ENCODE measurements at regions not wholly inside any gene's neighbourhood (a gene's known extent, or its start where the extent isn't known, plus 50 kb on each side); places are given as distances from the start of the nearest gene placed in this dataset.
"Not testable (repeated sequence)": the region's sequence is repeated elsewhere in the genome, so short reads cannot be mapped to it uniquely, and the experiment has no call there.

DNA sequence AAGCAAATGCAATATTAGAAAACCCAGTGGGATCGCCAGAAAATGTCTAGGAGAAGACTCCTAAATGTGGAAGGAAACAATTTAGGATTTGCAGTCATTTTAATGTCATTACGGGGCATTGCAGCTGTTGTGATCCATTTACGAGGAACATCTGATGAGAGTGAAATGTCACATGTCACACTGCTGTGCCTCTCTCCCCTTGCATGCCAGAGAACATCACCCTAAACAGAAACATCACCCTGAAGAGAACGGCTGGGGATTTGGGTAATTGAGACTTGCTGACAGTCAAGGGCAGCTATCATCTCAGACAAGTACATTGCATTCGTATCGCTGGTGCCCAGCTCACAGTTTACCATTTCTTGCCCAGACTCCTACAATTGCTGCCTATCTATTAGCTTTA is 785.7 kb upstream of the POM121L12 start:
- no peak for DNase-seq

DNA sequence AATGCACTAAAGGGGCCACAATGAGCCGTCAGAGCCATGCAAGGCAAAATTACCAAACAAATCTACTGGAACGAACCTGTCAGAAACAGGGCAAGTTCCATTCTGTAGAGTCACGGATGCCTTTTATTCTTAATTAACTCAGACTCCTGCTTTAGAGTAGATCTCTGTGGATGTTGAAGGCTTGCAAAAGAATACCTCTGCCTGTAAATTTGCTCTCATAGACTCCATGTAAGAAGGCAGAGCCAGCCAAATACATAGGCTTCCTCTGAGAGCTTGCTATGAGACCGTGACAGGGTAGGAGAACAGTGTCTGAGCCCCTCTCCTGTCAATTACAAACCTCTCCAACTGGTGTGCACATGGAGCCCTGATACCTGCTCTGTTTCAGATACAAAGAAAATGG is 787.9 kb upstream of the POM121L12 start:
- no peak for DNase-seq

DNA sequence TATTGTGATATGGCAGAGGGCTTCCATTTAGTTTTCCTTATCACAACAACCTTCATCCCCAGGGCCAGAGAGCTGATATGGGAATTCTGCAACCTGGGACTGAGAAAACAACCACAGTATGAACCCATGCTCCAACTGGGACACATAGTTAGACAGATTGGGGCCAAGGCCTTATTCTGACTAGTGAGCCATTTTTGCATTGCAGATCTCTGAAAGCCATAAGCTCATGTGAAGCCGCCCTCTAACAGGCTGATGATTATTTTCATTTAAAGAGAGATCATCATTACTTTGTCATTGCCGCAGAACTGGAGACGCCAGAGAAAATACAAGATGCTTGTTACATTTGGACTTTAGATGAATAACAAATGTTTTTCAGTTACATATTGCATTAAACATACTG is 791.7 kb upstream of the POM121L12 start:
- DNase-seq: no peak

DNA sequence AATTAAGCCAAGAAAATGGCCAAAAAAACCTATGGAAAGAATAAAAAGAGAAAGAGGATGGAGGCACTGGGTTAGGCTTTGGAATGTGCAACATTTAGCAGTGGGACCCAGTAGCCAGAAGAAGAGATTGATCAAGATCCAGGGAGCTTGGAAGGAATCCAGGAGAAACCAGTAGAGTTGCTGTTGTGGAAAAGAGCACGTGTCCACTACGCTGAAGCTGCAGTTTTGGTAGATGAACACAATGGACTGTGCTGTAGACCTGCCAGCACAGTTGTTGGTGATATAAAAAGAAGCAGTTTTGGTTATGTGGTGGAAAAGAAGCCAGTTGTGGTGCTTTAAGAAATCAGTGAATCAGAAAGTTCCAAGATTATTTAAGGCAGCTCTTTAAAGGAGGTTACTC is 802.2 kb upstream of the POM121L12 start:
- no peak for DNase-seq

DNA sequence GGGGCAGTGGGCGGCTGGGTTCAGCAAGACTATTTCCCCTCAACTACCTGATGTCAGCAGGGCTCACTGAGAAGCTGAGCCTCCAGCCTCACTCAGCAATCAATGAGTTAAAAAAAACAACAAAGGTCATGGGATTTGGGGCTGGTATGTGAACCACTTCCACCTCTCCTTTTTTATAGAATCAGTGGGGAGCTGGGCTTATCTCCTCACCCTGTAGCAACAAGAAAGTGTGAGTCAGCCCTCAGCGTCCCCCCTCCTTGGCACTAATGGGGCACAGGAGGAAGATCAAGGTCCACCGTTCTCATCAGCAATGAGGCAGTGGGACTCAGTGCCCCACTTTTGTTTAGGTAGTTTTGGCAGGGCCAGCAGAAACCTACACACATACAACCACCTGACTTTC is 823.5 kb upstream of the POM121L12 start:
- DNase-seq: no peak

DNA sequence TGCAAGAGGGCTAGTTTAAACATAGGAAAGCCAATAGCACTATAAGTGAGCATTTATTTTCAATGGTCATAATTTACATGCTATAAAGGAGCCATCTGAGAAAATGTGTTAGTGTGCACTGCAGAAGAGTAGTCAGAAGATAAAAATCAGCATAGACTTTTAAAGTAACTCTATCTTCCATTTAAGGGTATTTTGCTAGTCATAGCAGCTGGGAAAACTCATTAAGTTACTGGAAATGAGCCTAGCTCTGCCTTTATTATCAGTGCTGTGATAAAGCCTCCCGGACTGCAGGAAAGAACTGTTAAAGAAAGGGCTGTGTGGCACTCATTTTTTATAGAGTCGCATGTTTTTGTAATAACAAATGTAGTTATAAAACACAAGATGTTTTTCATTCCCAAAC is 825.8 kb upstream of the POM121L12 start:
- no peak for DNase-seq

DNA sequence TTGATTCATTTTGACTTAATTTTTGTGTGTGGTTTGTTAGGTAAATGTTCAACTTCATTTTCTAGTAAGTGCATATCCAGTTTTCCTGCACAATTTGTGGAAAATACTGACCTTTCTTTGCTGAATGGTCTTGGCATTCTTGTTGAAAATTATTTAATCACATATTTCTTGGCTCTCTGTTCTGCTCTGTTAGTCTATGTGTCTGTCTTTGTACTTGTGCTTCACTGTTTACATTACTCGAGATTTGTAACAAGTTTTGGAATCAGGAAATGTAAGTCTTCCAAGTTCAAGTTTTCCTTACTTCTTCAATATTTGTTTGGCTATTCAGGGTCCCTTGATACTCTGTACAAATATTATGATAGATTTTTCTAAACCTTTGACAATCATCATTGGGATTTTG is 838.2 kb upstream of the POM121L12 start:
- no peak for DNase-seq

DNA sequence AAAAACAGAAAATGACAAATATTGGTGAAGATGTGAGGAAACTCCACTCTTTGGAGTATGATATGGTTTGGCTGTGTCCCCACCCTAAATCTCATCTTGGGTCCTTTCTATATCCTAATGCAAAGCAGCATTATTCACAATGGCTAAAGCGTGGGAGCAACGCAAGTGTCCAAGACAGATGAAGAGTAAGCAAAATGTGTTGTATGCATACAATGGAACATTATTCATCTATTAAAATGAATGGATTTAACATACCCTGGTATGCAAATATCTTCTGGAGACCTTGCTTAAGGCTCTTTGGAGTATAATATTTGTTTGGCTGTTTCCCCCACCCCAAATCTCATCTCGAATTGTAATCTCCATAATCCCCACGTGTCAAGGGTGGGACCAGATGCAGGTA is 839.8 kb upstream of the POM121L12 start:
- no peak for DNase-seq

DNA sequence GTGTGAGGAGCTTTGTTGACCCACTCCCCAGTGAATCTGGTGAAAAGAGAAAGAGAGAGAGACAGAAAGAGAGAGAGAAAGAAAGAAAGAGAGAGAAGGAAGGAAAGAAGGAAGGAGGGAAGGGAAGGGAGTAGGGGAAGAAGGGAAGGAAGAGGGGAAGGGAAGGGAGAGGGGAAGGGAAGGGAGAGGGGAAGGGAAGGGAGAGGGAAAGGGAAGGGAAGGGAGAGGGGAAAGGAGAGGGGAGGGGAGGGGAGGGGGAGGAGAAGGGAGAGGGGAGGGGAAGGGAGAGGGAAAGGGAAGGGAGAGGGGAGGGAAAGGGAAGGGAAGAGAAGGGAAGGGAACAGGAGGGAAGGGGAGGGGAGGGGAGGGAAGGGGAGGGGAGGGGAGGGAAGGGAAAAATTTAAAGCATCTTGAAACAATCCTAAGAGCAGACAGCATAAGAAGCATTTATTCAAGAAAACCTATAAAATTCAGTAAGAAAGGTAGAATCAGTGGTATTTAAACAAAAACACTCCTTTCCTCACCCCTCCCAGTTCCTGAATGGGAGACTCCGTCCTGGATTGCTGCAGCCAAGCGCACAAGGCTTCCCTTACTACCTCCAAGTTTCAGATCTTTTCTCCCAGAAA is 846.2 kb upstream of the POM121L12 start:
- no peak for DNase-seq

DNA sequence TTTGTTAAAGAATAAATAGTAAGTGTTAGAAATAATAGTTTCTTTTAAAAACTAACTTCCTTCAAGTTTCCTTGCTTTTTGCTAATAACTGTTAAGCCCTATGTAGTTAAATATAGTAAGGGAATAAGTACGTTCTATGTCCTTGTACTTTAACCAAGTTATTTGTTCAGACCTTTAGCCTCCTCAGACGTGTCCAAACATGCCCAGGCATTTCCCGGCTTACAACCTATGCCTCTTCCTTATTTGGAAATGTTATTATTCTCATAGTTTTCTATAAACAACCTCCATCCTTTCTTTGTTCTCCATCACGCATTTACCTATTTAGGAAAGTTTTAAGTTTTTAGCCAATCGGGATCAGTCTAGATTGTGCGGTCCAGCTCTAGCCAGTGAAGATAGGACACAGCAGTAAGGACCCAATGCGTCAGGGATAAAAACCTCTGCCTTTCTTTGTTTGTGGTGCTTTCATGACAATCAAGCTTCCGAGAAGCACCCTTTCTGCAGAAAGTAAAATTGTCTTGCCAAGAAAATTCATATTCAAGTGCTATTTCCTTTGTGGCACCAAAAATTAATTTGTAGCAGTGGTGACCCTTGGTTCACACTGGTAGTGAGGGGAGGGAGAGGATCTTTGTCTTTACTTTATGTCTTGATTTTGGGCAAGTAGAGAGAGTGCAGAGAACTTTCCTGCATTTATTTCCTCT is 851.3 kb upstream of the POM121L12 start:
- DNase-seq: no peak

DNA sequence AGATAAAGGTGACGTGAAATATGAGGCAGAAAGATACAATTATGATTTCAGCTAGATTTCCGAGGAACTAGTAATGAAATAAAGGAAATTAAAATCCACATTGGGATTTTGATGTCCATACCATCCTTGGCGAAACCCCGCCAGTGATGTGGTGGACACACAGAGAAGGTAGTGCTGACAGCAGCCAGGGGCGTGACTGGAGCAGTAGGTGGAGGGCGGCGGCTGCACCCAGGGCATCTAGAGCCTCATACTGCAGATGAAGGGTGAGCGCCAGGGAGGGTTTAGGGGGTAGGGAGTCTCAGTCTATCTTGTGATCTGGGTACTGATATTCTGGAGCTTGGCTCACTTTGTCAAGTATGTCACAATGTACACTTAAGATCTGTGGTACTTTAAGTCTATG is 855.5 kb upstream of the POM121L12 start:
- DNase-seq: no peak

DNA sequence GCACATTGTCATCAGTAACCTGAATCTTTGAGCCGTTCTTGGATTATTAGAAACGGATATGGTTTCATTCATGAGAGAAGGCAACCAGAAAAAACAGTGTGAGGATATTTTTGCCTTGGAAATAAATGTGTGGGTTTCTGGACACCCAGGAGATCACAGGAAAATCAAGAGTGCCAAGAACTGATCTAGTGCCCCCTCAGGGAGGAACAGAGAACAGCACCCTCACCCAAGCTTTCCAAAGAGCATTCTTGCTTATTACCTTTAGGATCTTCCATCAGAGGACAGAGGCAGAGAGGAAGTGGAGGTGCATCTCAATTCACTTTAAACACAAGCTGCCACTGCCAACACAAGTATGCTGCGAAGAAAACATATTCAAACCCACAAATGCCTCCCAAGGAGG is 851.5 kb upstream of the COBL start:
- no peak for DNase-seq

DNA sequence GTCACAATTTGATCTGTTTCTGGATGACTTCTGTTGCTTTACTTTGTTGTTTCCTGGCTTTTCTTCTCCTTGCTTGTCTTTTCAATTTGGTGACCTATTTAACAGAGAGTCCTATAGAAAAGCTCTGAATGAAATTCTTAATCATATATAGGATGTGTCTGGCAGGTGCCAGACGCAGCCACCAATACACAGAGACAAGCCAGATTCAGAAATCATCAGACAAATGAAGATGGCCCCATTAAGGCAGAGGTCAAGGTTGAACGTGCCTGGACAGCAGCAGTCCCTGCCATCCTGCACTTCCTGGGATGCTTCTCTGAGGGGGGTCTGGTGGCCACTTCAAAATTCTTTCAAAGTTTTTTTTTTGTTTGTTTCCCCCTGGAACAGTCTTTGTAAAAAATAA is 846.7 kb upstream of the COBL start:
- no peak for DNase-seq

DNA sequence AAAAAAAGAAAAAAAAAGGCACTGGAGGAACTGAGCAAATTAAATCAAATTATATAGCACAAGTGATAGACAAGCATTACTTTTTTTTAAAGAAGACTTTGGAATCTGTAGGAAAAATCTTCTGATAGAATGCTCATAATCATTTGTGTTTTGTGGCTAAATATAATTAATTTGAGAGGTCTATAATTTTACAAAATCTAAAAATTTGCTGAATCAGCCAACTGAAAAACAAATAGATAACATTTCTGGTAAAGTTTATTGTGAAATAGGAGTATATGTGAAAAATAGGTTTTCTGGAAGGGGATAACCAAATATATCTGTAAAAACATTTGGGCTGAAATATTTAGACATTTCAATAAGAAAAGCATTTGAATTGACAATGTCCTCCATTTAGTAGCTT is 844.9 kb upstream of the COBL start:
- DNase-seq: no peak

DNA sequence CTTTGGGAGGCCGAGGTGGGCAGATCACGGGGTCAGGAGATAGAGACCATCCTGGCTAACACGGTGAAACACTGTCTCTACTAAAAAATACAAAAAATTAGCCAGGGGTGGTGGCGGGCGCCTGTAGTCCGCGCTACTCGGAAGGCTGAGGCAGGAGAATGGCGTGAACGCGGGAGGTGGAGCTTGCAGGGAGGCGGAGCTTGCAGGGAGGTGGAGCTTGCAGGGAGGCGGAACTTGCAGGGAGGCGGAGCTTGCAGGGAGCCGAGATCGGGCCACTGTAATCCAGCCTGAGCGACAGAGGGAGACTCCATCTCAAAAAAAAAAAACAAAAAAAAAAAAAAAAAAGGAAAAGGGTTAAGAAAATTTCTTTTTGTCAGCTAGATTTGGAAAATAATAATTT is 842.8 kb upstream of the COBL start:
- DNase-seq: not testable (repeated sequence)

DNA sequence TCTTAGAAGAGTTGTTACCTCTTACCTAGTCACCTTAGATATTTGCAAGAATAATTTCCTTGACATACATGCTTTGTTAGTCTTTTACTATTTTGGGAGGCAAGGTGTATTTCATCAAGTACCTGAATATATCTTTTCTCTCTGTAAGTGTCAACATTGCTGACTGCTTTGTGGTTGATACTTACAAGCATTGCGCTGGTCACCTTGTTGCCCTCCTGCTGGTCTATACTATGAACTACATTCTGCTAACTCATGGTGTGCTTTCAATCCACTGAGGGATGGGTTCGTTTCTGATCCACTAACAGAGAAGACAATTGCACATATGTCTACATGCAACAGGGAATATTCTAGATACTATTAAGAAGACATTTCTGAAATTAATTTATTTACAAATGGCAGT is 837.8 kb upstream of the COBL start:
- no peak for DNase-seq

DNA sequence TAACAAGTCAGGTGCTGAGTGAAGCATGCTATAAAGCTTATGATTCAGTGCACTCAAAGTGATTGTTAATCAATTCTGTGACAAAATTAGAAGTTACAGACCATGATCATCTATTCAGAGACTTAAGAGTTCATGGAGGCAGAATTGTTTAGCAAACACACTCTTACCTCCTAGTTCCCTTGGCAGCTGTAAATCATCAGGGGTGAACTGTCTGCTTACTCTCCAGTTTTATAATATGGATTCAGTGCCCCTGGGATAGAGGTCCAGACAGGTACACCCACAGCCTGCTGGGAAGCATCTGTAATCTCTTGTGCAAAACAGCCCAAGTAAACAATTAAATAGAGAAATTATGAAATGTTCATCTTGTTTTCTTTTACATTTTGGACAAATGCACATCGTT is 835.0 kb upstream of the COBL start:
- DNase-seq: no peak

DNA sequence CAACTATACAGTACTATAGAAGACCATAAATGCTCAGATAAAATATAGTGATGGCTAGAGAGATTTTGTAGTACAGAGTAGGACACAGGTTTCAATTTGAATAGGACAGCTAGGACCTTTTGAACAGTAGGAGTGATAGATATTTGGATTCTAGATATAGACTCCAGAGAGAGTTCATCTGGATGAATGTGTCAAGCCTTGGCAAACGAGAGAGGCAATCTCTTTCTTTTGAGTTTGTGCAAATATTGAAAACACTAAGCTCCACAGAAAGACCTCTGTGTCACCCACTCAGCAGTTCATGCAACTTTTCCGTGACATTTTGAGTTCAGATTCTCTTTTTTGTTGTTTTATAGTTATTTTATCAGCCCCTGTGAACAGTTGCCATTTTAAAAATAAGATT is 834.3 kb upstream of the COBL start:
- DNase-seq: no peak

DNA sequence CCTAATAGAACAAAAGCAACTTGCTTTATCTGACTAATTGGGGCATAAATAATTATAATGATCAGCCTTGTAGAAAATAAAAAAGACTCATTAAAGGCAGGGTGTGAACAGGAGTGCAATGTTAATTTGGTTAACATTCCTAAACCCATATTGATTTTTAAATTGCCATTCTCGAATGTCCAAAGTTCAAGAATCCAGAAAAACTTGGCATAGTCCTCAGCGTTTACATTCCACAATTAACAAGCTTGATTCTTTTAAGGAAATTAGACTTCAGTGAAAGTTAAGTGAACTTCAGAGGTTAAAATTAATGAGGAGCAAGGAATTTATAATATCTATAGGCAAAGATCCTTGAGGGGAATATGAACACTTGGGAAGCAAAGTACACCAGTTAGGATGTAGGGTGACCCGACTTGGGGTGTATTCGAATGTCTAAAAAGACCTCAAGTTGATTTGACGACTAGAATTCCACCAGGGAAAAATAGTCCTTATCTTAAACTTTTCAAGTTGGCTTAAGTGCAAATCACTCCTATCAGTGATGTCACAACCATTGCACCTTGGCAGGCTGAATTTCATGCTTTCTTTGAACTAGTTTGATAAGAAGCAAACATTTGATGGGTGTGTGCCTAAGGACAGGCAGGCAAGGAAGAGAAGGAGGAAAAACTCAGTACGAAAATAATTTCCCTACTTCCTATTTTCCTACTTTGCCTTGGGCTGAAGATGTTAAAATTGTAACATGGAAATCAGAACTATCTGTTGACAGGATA is 830.4 kb upstream of the COBL start:
- DNase-seq: no peak

DNA sequence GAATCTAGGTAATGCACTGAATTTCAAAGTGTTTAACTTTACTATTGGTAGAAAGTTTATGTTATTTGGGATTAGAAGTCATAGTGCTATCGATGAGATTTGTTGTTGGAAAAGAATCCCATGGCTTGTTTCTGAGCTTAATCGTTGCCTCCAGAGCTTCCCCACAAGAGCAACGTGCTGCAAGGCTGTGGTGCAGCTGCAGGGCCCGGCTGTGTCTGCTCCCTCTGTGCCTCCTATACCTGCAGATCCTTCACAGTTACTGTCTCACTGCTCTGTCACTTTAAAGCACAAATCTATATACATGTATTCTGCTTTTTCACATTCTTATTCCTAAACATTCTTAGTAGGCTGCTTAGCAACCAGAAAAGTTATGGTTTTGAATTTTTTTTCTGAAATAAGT is 826.6 kb upstream of the COBL start:
- no peak for DNase-seq

DNA sequence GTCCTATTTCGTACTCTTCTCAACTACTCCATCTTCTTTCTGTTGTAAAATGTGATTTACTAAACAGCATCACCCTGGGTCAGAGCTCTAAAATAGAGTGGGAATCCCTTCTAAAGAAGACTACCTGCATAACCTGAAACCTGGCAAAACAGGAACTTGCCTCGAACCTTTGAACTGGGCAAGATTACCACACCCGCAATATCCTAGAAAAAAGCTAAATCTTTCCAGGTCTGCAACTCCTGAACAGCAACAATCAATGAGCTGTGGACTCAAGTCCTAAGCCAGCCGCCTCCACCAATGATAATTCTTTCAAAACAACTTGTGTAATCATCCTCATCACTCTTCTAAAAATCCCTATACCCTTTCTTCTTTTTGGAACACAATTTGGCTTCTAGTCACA is 824.2 kb upstream of the COBL start:
- no peak for DNase-seq

DNA sequence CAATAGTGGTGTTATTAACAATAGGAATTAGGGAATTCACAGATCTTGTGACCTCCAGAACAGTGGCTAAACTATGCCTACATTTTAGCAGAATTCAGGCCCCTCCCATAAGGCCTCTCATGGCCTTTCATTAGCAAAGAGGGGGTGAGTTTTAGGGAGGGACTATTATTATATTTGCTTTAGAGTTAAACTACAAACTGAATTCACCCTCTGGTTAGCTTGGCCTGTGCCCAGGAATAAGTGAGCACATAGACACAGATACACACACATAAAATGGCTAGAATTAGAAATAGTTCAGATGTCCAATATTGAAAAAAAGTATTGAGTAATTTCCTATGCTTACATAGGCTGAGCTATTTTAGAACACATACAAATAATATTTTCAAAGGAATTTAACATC is 818.8 kb upstream of the COBL start:
- no peak for DNase-seq

DNA sequence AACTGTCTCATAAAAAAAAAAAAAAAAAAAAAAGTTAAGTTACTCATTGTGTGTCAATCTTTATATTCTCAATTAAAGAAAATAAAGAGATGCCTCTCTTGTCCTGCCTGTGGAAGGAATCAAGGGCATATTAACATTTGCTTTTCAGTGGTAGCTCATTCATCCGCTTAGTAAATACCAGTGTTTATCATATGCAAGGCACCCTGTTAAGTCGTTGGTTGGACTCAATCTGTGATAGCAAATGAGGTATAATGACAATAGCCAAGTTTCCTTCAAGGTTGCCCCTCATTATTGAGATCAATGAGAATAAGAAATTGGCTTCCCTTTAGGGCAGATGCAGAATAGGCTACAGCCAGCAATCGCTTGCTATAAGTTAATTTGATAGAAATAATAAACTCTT is 812.7 kb upstream of the COBL start:
- DNase-seq: no peak

DNA sequence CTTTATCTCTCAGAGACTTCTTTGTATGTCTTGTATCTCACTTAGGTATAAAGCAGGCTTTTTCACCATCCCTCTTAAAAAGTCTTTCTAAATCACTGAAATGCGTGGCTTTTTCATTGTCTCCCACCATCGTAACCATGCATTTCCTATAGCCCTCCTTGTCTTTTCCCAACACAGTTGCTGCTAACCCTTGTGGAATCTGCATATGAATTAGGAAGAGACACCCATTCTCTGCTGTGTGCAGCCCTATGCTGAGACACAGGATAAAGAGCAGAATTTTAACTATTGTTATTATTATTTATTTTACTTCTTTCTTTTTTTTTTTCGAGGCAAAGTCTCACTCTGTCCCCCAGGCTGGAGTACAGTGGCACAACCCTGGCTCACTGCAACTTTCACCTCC is 804.3 kb upstream of the COBL start:
- DNase-seq: no peak

Data from effector CD4-positive, alpha-beta T cell (primary cell).